Esophagus mucosa (tissue), 1 donor: ENCODE measurements at regions not wholly inside any gene's neighbourhood (a gene's known extent, or its start where the extent isn't known, plus 50 kb on each side); places are given as distances from the start of the nearest gene placed in this dataset.

Experiments used
- ATAC-seq: fragments of 200-7000 bp; cut with Tn5 transposase; one replicate; pipeline ENCODE4 v1.9.1; 2020
- donor health status: DM: yes; HTN: yes; CAD: no.

GRCh38 chr18:26794230-26795101 lies 71.0 kb downstream of the AQP4 start:
- peak; percentile 75 for ATAC-seq

GRCh38 chr18:26792661-26793060 lies 72.8 kb downstream of the AQP4 start:
- ATAC-seq: no peak

GRCh38 chr18:26791676-26792075 lies 73.8 kb downstream of the AQP4 start:
- ATAC-seq: peak; percentile 99

GRCh38 chr18:26784599-26784998 lies 80.9 kb downstream of the AQP4 start:
- no peak for ATAC-seq

GRCh38 chr18:26783170-26783569 lies 82.3 kb downstream of the AQP4 start:
- no peak for ATAC-seq

GRCh38 chr18:26780520-26781325 lies 84.8 kb downstream of the AQP4 start:
- no peak for ATAC-seq

- ATAC-seq: no peak
Measured at GRCh38 chr18:26778054-26778393, 87.5 kb downstream of the AQP4 start.

- ATAC-seq: no peak
Measured at GRCh38 chr18:26777351-26778053, 88.0 kb downstream of the AQP4 start.

- no peak for ATAC-seq
Measured at GRCh38 chr18:26772691-26773090, 92.8 kb downstream of the AQP4 start.

- peak; percentile 33 for ATAC-seq
Measured at GRCh38 chr18:26771524-26771923, 94.0 kb downstream of the AQP4 start.

- ATAC-seq: no peak
Measured at GRCh38 chr18:26768385-26768784, 97.1 kb downstream of the AQP4 start.

GRCh38 chr18:26765498-26765897 lies 100.0 kb downstream of the AQP4 start:
- ATAC-seq: no peak

- ATAC-seq: no peak
Measured at GRCh38 chr18:26764586-26764985, 100.9 kb downstream of the AQP4 start.

- ATAC-seq: no peak
Measured at GRCh38 chr18:26764177-26764576, 101.3 kb downstream of the AQP4 start.

- ATAC-seq: no peak
Measured at GRCh38 chr18:26763446-26764110, 101.9 kb downstream of the AQP4 start.

GRCh38 chr18:26757263-26758019 lies 108.1 kb downstream of the AQP4 start:
- ATAC-seq: no peak

- ATAC-seq: no peak
Measured at GRCh38 chr18:26756556-26756955, 109.0 kb downstream of the AQP4 start.

- ATAC-seq: peak; percentile 15
Measured at GRCh38 chr18:26746826-26747475, 118.6 kb downstream of the AQP4 start.

GRCh38 chr18:26746398-26746797 lies 119.1 kb downstream of the AQP4 start:
- ATAC-seq: no peak

- ATAC-seq: no peak
Measured at GRCh38 chr18:26745288-26746181, 120.0 kb downstream of the AQP4 start.
